GM21786 (cell line): ENCODE measurements at regions not wholly inside any gene's neighbourhood (a gene's known extent, or its start where the extent isn't known, plus 50 kb on each side); places are given as distances from the start of the nearest gene placed in this dataset.
"Not testable (repeated sequence)": the region's sequence is repeated elsewhere in the genome, so short reads cannot be mapped to it uniquely, and the experiment has no call there.

ENCODE experiments used
- ATAC-seq: cut with Tn5 transposase; IDR thresholded peaks from one replicate; pipeline ENCODE4 v1.9.1; 2021; ENCODE audit not compliant: unreplicated experiment

- no peak for ATAC-seq
These were observed 210.8 kb upstream of the LINGO1 start for GRCh38 chr15:77843546-77843945.

- ATAC-seq, result no peak
These were observed 208.5 kb upstream of the LINGO1 start for GRCh38 chr15:77840991-77841775.

DNA sequence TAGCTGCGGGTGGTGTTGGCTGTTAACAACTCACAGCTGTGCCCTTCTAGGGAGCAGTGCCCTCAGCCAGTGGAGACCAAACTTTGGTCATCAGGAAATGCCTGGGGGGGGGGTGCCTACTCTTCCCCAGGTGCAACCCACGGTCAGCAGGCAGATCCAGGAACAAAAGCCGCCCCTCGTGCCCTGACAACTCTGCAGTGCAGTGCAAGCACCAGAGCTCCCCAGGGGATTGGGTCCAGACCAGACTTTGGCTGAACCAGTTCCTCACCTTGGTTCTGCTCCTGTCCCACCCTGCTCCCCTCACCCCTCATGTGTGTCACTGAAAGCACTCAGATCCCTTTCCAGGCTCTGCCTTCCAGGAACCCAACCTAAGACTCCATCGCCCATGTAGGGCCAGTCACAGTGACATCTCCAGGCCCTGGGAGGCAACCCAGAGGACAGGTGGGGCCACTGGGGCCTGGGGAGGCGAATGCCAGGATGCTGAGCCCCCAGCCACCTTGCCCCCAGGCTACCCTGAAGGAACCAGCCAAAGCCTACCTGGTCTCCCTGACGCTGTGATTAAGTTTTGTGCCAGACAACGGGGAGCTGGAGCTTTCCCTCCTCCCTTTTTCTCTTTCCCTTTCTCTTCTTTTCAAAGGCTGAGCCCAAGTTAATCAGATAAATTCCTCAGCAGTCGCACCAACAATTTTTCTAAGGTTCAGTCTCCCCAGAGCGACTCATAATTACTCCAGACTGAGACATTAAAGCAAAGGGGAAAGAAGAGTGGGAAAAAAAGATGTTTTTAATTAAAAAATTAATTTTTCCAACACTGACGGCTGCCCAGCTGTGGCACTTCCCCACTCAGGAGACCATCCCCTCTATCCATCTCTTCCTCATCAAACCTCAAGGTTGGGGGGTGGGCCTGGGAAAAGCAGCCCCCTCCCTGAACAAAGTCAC, 207.5 kb upstream of the LINGO1 start:
- ATAC-seq, result no peak

- no peak for ATAC-seq
These were observed 206.7 kb upstream of the LINGO1 start for GRCh38 chr15:77839456-77839855.

GRCh38 chr15:77838595-77838994, 205.9 kb upstream of the LINGO1 start:
- no peak for ATAC-seq

GRCh38 chr15:77838061-77838460, 205.3 kb upstream of the LINGO1 start:
- no peak for ATAC-seq

DNA sequence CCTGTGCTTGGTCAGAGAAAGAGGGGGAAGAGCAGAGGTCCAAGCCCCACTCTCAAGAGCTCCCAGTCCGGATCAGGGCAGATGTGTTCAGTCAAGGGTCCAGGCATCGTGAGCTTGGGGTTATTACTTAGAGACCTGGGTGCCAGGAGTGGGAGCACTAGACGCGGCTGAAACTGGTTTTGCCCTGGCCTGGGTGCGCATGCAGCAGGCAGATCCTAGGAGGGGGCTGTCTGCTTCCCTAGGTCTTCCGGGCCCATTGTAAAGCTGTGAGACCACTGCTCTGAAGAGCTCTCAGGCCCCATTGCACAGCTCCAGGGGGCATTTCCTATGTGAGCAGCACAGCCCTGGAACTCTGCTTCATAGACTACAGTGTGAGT, 204.9 kb upstream of the LINGO1 start:
- ATAC-seq, result no peak

DNA sequence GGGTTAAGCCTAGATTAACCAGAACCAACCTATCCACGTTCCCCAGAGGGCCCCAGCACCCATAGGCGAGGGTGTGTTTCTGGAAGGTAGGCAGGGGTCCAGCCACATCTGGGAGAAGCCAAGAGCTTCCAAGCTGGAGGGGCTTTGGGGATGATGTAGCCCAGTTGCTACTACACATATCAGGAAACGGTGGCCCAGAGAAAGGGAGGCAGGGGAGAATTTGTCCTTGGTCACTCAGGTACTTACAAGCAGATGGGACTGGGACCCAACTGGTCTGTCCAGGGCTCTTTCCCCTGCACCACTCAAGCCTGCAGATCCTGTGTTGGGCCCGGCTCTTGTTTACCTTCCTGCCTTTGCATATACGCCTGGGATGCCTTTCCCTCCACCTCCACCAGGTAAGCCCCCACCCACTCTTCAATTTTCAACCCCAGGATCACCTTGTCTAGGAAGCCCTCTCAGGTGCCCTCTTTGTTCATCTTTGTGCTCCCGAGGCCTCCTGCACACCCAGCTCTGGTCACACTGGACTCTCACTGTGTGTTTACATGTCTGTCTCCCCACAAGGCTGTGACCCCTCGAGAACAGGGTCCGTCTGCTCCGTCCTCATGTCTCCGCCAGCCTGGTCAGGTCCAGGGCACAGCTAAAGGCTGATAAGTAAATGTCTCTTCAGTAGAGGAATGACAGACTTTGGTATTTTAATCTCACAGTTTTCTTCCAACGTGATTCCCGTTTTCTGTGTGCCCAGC, 204.4 kb upstream of the LINGO1 start:
- no peak for ATAC-seq

GRCh38 chr15:77836121-77836692, 203.5 kb upstream of the LINGO1 start:
- ATAC-seq, result no peak

GRCh38 chr15:77834276-77834990, 201.7 kb upstream of the LINGO1 start:
- ATAC-seq, result no peak

GRCh38 chr15:77832874-77833273, 200.2 kb upstream of the LINGO1 start:
- ATAC-seq, result no peak

DNA sequence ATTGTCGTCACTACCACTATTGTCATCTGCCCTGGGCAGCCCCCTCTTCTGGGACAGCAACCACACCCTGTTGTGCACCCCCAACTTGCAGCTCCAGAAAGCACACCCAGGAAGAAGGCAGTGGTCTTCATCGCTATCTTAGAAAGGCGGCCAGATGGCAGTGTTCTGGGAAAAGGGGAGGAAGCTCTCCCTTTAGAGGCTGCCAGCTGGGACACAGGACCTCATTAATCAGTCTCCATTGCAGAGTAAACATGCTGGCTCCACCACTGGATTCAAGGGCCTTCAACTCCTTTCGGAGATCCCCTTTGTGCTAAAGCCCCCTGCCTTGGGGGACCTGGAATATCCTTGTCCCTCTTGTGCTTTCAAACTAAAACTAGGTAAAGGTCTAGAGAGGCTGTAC, 199.3 kb upstream of the LINGO1 start:
- ATAC-seq, result no peak

DNA sequence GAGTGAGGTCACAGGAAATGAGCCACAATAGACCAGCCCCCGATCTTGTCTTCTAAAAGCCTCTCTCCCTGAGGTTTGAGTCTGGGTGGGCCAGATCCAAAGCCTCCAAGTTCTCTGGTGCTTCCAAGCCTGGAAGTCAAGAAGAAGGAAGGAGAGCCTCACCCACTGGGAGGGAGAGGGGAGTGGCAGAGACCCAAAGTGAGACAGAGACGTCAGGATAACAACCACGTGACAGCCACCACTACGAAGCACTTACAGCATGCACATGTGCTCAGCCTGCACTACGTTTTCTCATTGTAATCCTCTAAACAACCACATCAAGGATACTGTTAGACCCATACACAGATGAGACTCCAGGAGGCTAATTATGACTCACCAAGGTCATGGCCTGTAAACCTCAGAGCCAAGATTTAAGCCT, 197.3 kb upstream of the LINGO1 start:
- no peak for ATAC-seq

GRCh38 chr15:77829331-77829730, 196.6 kb upstream of the LINGO1 start:
- ATAC-seq, result not testable (repeated sequence)

- ATAC-seq, result no peak
These were observed 195.1 kb upstream of the LINGO1 start for GRCh38 chr15:77827860-77828259.

GRCh38 chr15:77826006-77826695, 193.4 kb upstream of the LINGO1 start:
- ATAC-seq, result no peak

DNA sequence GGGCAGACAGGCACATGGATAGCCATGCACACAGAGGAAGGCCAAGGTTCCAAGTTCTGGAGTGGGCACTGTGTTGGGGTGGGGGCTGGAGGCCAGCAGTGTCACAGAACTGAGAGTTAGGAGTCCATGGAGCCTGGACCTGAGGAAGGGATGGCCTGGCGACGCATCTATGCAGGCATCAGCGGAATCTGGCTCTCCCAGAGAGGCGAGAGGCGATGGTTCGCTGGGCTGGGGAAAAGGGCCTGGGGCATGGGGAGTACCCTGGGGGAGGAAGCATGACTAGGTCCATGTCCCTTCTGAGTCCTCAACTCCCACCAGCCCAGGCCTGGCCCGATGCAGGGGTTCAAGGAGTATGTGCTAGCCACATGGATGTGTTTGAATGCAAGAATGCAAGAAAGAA, 192.8 kb upstream of the LINGO1 start:
- no peak for ATAC-seq

- ATAC-seq, result no peak
These were observed 192.5 kb upstream of the LINGO1 start for GRCh38 chr15:77825252-77825542.

DNA sequence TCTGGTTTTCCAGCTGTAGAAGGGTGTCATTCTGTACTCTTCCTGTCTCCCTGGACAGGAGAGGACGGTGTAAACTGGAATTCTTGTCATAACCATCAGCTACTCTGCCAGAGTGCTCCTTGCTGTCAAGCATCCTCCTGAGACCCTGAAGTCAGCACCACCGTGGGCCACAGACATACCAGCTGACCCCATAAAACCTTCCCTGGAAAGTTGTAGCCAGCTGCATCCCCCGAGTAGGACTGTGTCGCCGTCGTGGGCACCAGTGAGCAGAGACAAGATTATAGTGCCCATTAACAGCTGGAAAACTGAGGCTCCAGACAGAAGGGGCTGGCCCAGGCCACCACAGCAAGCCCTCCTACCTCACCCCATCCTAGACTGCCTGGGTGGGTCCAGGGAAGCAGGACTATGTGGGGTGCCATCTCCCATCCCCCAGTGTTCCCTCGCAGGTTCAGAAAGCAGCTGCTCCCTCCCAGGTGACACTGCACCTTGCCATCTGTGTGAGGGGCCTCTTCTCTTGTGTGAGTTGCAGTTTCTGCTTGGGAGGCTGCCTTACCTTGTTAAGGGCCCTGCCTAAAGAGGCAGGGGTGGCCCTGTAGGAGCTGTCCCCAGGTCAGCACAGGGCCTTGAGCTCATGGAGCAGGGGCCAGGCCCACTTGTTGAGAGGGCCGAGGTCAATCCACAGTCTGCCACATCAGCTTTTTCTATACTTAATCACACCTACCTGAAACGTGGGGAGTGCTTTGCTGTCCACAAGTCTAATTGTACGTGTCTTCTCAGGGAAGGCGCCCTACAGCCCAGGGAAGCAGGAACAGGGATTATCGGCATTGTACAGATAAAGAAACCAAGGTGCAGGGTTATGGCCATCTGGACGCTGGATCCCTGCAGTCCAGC, 191.9 kb upstream of the LINGO1 start:
- no peak for ATAC-seq
